ENCODE measurements at regions not wholly inside any gene's neighbourhood (a gene's known extent, or its start where the extent isn't known, plus 50 kb on each side); places are given as distances from the start of the nearest gene placed in this dataset.

GRCh38 chr2:176584333-176584732 is 315.1 kb downstream of the MTX2 start:
- Histone ChIP-seq H3K27ac (ENCODE audit: low read depth, low read length, severe bottlenecking) (no peak overlapping the region), H3K4me3 (ENCODE audit: extremely low read depth, insufficient read depth, low read length, poor library complexity, severe bottlenecking) (no peak overlapping the region), H3K4me1 (ENCODE audit: control insufficient read depth, insufficient read depth, low read length, poor library complexity, severe bottlenecking) (peaks cover 26% of the 10 kb centered on the region), H3K36me3 (ENCODE audit: control insufficient read depth, insufficient read depth, low read length) (no peaks in the 10 kb centered on the region), H3K9me3 (ENCODE audit: control insufficient read depth, low read length) (no peaks in the 10 kb centered on the region)
- no CpG with 5 or more reads among the region's 3 CpGs for WGBS, 2 experiments (ENCODE audit: insufficient coverage in 2 of 2)

- no peak overlapping the region for H3K4me3 ChIP-seq (ENCODE audit: extremely low read depth, insufficient read depth, low read length, poor library complexity, severe bottlenecking)
- H3K36me3 ChIP-seq (ENCODE audit: control insufficient read depth, insufficient read depth, low read length): no peaks in the 10 kb centered on the region
- H3K27ac ChIP-seq (ENCODE audit: low read depth, low read length, severe bottlenecking): no peak overlapping the region
- no CpG with 5 or more reads among the region's 1 CpG for WGBS, 2 experiments (ENCODE audit: insufficient coverage in 2 of 2)
- no peaks in the 10 kb centered on the region for H3K9me3 ChIP-seq (ENCODE audit: control insufficient read depth, low read length)
- peaks cover 26% of the 10 kb centered on the region for H3K4me1 ChIP-seq (ENCODE audit: control insufficient read depth, insufficient read depth, low read length, poor library complexity, severe bottlenecking)
These were observed 316.0 kb downstream of the MTX2 start for GRCh38 chr2:176585291-176585690.

GRCh38 chr2:176585791-176586190 is 316.5 kb downstream of the MTX2 start:
- no peaks in the 10 kb centered on the region for H3K9me3 ChIP-seq (ENCODE audit: control insufficient read depth, low read length)
- H3K4me1 ChIP-seq (ENCODE audit: control insufficient read depth, insufficient read depth, low read length, poor library complexity, severe bottlenecking): peaks cover 26% of the 10 kb centered on the region
- H3K36me3 ChIP-seq (ENCODE audit: control insufficient read depth, insufficient read depth, low read length): no peaks in the 10 kb centered on the region
- no peak overlapping the region for H3K27ac ChIP-seq (ENCODE audit: low read depth, low read length, severe bottlenecking)
- WGBS, 2 experiments (ENCODE audit: insufficient coverage in 2 of 2): 80% methylated on average over 1 of the region's 2 CpGs
- H3K4me3 ChIP-seq (ENCODE audit: extremely low read depth, insufficient read depth, low read length, poor library complexity, severe bottlenecking): no peak overlapping the region

- H3K4me3 ChIP-seq (ENCODE audit: extremely low read depth, insufficient read depth, low read length, poor library complexity, severe bottlenecking): no peak overlapping the region
- 93 to 96% methylated on average over 2 to 4 of the region's 7 CpGs for WGBS, 2 experiments (ENCODE audit: insufficient coverage in 2 of 2)
These were observed 320.0 kb downstream of the MTX2 start for GRCh38 chr2:176589287-176589686.

GRCh38 chr2:176589825-176590440 is 320.7 kb downstream of the MTX2 start:
- H3K27ac ChIP-seq (ENCODE audit: low read depth, low read length, severe bottlenecking): no peak overlapping the region
- H3K9me3 ChIP-seq (ENCODE audit: control insufficient read depth, low read length): no peaks in the 10 kb centered on the region
- WGBS, 2 experiments (ENCODE audit: insufficient coverage in 2 of 2): 85 to 97% methylated on average over 5 to 8 of the region's 11 CpGs
- H3K36me3 ChIP-seq (ENCODE audit: control insufficient read depth, insufficient read depth, low read length): no peaks in the 10 kb centered on the region
- H3K4me3 ChIP-seq (ENCODE audit: extremely low read depth, insufficient read depth, low read length, poor library complexity, severe bottlenecking): no peak overlapping the region
- no peaks in the 10 kb centered on the region for H3K4me1 ChIP-seq (ENCODE audit: control insufficient read depth, insufficient read depth, low read length, poor library complexity, severe bottlenecking)

More at GRCh38 chr2:176589287-176589686, 320.0 kb downstream of the MTX2 start:
- no peaks in the 10 kb centered on the region for H3K36me3 ChIP-seq (ENCODE audit: control insufficient read depth, insufficient read depth, low read length)
- peaks cover 5% of the 10 kb centered on the region for H3K4me1 ChIP-seq (ENCODE audit: control insufficient read depth, insufficient read depth, low read length, poor library complexity, severe bottlenecking)
- no peaks in the 10 kb centered on the region for H3K9me3 ChIP-seq (ENCODE audit: control insufficient read depth, low read length)
- no peak overlapping the region for H3K27ac ChIP-seq (ENCODE audit: low read depth, low read length, severe bottlenecking)

GRCh38 chr2:176592216-176592615 is 323.0 kb downstream of the MTX2 start:
- Histone ChIP-seq H3K4me1 (ENCODE audit: control insufficient read depth, insufficient read depth, low read length, poor library complexity, severe bottlenecking) (no peaks in the 10 kb centered on the region), H3K4me3 (ENCODE audit: extremely low read depth, insufficient read depth, low read length, poor library complexity, severe bottlenecking) (no peak overlapping the region), H3K36me3 (ENCODE audit: control insufficient read depth, insufficient read depth, low read length) (no peaks in the 10 kb centered on the region), H3K9me3 (ENCODE audit: control insufficient read depth, low read length) (no peaks in the 10 kb centered on the region), H3K27ac (ENCODE audit: low read depth, low read length, severe bottlenecking) (no peak overlapping the region)
- 90 to 96% methylated on average over 5 to 6 of the region's 6 CpGs for WGBS, 2 experiments (ENCODE audit: insufficient coverage in 2 of 2)

GRCh38 chr2:176595986-176596385 is 326.7 kb downstream of the MTX2 start:
- 100% methylated on average over 2 to 3 of the region's 3 CpGs for WGBS, 2 experiments (ENCODE audit: insufficient coverage in 2 of 2)

GRCh38 chr2:176597916-176598315 is 328.7 kb downstream of the MTX2 start:
- WGBS, 2 experiments (ENCODE audit: insufficient coverage in 2 of 2): 80% methylated on average over 1 of the region's 1 CpG; no CpG with 5 or more reads in 1 of the 2 experiments
- Histone ChIP-seq H3K4me1 (ENCODE audit: control insufficient read depth, insufficient read depth, low read length, poor library complexity, severe bottlenecking) (no peaks in the 10 kb centered on the region), H3K27ac (ENCODE audit: low read depth, low read length, severe bottlenecking) (no peak overlapping the region), H3K36me3 (ENCODE audit: control insufficient read depth, insufficient read depth, low read length) (no peaks in the 10 kb centered on the region), H3K9me3 (ENCODE audit: control insufficient read depth, low read length) (no peaks in the 10 kb centered on the region), H3K4me3 (ENCODE audit: extremely low read depth, insufficient read depth, low read length, poor library complexity, severe bottlenecking) (no peak overlapping the region)

More at GRCh38 chr2:176595986-176596385, 326.7 kb downstream of the MTX2 start:
- Histone ChIP-seq H3K36me3 (ENCODE audit: control insufficient read depth, insufficient read depth, low read length) (no peaks in the 10 kb centered on the region), H3K9me3 (ENCODE audit: control insufficient read depth, low read length) (no peaks in the 10 kb centered on the region), H3K4me1 (ENCODE audit: control insufficient read depth, insufficient read depth, low read length, poor library complexity, severe bottlenecking) (no peaks in the 10 kb centered on the region), H3K27ac (ENCODE audit: low read depth, low read length, severe bottlenecking) (no peak overlapping the region), H3K4me3 (ENCODE audit: extremely low read depth, insufficient read depth, low read length, poor library complexity, severe bottlenecking) (no peak overlapping the region)

- no CpG with 5 or more reads among the region's 2 CpGs for WGBS, 2 experiments (ENCODE audit: insufficient coverage in 2 of 2)
- no peaks in the 10 kb centered on the region for H3K36me3 ChIP-seq (ENCODE audit: control insufficient read depth, insufficient read depth, low read length)
- no peaks in the 10 kb centered on the region for H3K9me3 ChIP-seq (ENCODE audit: control insufficient read depth, low read length)
- no peak overlapping the region for H3K27ac ChIP-seq (ENCODE audit: low read depth, low read length, severe bottlenecking)
- no peak overlapping the region for H3K4me3 ChIP-seq (ENCODE audit: extremely low read depth, insufficient read depth, low read length, poor library complexity, severe bottlenecking)
- no peaks in the 10 kb centered on the region for H3K4me1 ChIP-seq (ENCODE audit: control insufficient read depth, insufficient read depth, low read length, poor library complexity, severe bottlenecking)
These were observed 329.1 kb downstream of the MTX2 start for GRCh38 chr2:176598351-176598750.

- H3K36me3 ChIP-seq (ENCODE audit: control insufficient read depth, insufficient read depth, low read length): no peaks in the 10 kb centered on the region
- no peaks in the 10 kb centered on the region for H3K9me3 ChIP-seq (ENCODE audit: control insufficient read depth, low read length)
- WGBS, 2 experiments (ENCODE audit: insufficient coverage in 2 of 2): 71 to 97% methylated on average over 3 to 4 of the region's 10 CpGs
- H3K4me3 ChIP-seq (ENCODE audit: extremely low read depth, insufficient read depth, low read length, poor library complexity, severe bottlenecking): no peak overlapping the region
- H3K27ac ChIP-seq (ENCODE audit: low read depth, low read length, severe bottlenecking): no peak overlapping the region
- H3K4me1 ChIP-seq (ENCODE audit: control insufficient read depth, insufficient read depth, low read length, poor library complexity, severe bottlenecking): no peaks in the 10 kb centered on the region
These were observed 330.7 kb downstream of the MTX2 start for GRCh38 chr2:176599796-176600485.

GRCh38 chr2:176601066-176601465 is 331.8 kb downstream of the MTX2 start:
- Histone ChIP-seq H3K9me3 (ENCODE audit: control insufficient read depth, low read length) (no peaks in the 10 kb centered on the region), H3K4me1 (ENCODE audit: control insufficient read depth, insufficient read depth, low read length, poor library complexity, severe bottlenecking) (no peaks in the 10 kb centered on the region), H3K4me3 (ENCODE audit: extremely low read depth, insufficient read depth, low read length, poor library complexity, severe bottlenecking) (no peak overlapping the region), H3K36me3 (ENCODE audit: control insufficient read depth, insufficient read depth, low read length) (no peaks in the 10 kb centered on the region), H3K27ac (ENCODE audit: low read depth, low read length, severe bottlenecking) (no peak overlapping the region)
- WGBS, 2 experiments (ENCODE audit: insufficient coverage in 2 of 2): 83 to 88% methylated on average over 1 to 2 of the region's 2 CpGs
